Stimulated activated CD4-positive, alpha-beta T cell treated with anti-CD3 and anti-CD28 coated beads, Interleukin-12 subunit alpha, Interleukin-12 subunit beta, amount 100 ng/mL, for 48 hours (primary cell): ENCODE measurements at regions not wholly inside any gene's neighbourhood (a gene's known extent, or its start where the extent isn't known, plus 50 kb on each side); places are given as distances from the start of the nearest gene placed in this dataset.

Experiments used
- DNase-seq, 3 donors: peaks; one replicate each; pipeline ENCODE4 v3.0.0-alpha.2; 2020; ENCODE audit warnings: low read depth in 2 of 3, low spot score in 1 of 3

DNA sequence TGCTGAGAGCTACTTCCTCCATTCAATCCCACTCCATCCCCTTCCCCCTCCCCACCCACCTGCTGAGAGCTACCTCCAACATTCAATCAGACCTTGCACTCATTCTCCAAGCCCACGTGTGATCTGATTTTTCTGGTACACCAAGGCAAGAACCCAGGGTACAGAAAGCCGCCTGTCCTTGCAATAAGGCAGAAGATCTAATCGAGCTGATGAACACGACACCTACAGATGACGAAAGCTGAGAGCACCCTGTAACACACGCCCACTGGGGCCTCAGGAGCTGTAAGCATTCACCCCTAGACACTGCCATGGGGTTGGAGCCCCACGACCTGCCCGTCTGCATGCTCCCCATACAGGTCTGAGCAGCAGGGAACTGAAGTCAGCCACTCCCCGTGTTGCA, 58.3 kb downstream of the TRIML1 start:
- no peak for DNase-seq

DNA sequence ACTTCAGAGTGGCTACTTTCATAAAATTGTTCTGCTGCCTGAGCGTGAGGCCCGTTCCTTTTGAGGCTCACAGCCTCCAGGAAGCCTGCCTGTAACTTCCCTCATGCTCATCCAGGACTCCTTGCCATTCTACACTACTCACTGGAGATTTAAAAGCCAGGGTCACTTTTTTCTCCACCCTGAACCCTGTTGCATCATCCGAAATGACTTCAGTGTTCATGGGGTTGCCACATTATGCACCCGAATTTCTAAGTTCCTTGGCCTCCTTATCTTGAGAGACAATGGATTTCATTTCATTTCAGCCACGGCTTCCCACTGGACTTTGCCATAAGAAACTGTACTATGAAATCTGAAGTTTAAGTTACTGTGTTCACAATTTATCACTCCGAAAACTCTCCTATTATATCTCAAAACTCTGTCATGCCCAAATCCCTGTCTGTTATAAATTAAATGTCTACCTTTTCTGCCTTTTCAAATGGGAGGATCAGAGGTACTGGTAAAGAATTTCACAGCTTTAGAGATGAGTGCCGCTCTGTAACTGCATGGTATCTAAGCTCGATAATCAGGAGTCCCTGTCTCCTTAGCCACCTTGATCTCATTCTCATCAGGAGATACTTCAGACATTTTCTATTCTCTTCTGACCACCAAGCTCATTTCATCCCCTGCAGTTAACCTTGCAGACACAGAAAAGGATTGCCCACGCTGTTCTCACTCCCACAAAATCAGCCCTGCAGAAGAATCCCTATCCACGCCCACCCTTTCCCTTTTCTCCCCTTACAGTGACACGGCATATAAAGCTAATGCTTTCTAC, 59.9 kb downstream of the TRIML1 start:
- DNase-seq = no peak

GRCh38 chr4:188201851-188202250, 62.6 kb downstream of the TRIML1 start:
- DNase-seq = no peak

DNA sequence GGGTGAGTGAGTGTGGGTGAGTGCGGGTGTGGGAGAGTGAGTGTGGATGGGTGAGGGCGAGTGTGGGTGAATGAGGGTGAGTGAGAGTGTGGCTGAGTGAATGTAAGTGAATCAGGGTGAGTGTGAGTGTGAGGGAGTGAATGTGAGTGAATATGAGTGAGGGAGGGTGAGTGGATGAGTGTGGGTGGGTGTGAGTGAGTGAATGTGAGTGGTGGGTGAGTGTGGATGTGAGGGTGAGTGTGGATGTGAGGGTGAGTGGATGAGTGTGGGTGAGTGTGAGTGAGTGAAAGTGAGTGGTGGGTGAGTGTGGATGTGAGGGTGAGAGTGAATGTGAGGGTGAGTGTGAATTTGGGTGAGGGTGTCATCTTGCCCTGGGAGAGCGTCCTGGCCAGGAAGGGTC, 67.5 kb downstream of the TRIML1 start:
- no peak for DNase-seq

GRCh38 chr4:188214861-188215260, 75.6 kb downstream of the TRIML1 start:
- DNase-seq = no peak

GRCh38 chr4:188218392-188218791, 79.2 kb downstream of the TRIML1 start:
- DNase-seq = no peak

- no peak for DNase-seq
Observed at GRCh38 chr4:188220006-188220405, 80.8 kb downstream of the TRIML1 start.

DNA sequence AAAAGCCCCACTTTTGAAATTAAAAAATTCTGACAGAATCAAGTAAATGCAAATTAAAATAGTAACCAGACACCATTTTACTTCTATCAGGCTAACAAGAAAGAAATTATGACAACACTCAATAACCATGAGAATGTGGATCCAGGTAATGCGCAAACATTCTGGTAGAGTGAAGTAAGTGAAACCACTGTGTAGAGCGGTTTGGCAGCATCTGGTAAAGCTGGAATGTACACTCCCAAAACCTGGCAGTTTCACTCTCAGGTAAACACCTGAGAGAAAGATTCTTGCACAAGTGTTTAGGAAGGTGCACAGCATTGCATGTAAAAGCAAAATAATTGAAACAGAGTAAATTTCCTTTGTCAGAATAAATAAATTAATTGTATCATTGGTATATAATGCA, 81.8 kb downstream of the TRIML1 start:
- no peak for DNase-seq

GRCh38 chr4:188228279-188228678, 89.0 kb downstream of the TRIML1 start:
- DNase-seq = no peak

- no peak for DNase-seq
Observed at GRCh38 chr4:188232428-188232827, 93.2 kb downstream of the TRIML1 start.

DNA sequence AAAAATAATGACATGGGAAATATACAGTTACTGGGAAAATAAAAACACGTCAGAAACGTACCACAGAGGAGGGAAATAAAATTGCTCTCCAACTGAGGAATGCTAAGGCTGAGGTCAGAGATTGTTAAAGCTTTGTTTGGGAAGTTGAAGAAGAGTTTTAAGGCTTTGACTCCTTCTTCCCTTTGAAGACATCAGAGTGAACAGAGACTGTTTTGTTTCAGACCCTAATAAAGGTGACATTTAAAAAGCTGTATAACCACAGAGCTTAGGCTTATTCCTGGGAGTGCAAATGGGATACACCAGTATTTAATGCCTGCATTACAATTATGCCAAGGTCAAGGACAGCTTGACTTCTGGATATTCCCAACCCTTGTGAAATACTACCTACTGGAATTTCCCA, 102.8 kb downstream of the TRIML1 start:
- no peak for DNase-seq

DNA sequence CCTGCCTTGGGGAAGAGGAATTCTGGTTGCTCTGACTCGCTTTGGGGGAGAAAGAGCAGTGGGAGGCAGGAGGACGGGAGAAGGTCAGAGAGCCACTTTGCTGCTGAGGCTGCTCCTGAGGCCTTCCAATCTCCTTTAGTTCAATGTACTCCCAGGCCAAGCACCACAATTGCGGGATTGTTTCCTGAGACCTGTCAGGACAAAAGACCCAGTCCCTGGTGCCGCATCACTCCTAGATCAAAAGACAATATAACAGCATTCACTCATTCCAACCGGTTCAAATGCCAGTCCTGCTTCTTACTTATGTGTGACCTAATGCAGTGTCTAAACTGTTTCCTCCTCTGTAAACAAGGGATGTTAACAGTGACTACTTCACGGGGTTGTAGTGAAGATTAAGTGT, 106.4 kb downstream of the TRIML1 start:
- no peak for DNase-seq

GRCh38 chr4:188246488-188246887, 107.2 kb downstream of the TRIML1 start:
- DNase-seq = no peak

GRCh38 chr4:188254211-188254610, 115.0 kb downstream of the TRIML1 start:
- DNase-seq = no peak

DNA sequence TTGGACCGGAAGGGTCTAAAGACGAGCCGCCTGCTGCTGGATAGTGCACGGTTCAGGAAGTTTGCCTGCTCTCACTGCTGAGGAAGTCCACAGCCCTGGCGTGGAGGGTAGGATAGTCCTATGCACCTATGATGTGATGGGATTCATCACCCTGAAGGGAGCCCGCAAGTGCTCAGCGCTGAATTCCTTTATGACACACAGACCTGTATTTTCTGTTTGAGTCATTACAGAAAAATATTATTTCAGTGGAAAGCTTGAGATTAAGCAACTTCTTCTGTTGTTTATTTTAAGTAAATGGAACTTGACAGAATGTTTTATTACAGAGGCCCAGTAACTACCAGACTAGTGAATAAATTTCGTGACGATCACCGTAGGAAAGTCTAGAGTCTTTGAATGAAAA, 123.2 kb downstream of the TRIML1 start:
- no peak for DNase-seq

- no peak for DNase-seq
Observed at GRCh38 chr4:188263321-188263720, 124.1 kb downstream of the TRIML1 start.

DNA sequence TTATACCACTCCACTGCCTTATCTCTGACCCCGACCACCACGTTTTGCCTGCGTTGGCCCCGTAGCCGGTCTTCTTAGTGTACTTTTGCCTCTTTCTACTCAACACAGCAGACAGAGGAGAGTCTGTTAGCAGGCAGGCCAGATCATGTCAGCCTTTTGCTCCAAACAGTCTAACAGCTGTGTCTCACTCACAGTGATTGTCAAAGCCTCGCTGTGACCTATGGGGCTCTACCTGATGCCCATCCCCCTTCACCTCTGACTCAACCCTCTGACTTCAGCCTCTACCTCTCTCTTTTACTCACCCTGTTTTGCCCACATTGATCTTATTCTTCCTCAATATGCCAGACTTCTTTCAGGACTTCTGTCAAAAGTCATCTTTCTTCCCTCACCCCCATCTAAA, 127.1 kb downstream of the TRIML1 start:
- no peak for DNase-seq

GRCh38 chr4:188268131-188268908, 129.1 kb downstream of the TRIML1 start:
- no peak for DNase-seq

DNA sequence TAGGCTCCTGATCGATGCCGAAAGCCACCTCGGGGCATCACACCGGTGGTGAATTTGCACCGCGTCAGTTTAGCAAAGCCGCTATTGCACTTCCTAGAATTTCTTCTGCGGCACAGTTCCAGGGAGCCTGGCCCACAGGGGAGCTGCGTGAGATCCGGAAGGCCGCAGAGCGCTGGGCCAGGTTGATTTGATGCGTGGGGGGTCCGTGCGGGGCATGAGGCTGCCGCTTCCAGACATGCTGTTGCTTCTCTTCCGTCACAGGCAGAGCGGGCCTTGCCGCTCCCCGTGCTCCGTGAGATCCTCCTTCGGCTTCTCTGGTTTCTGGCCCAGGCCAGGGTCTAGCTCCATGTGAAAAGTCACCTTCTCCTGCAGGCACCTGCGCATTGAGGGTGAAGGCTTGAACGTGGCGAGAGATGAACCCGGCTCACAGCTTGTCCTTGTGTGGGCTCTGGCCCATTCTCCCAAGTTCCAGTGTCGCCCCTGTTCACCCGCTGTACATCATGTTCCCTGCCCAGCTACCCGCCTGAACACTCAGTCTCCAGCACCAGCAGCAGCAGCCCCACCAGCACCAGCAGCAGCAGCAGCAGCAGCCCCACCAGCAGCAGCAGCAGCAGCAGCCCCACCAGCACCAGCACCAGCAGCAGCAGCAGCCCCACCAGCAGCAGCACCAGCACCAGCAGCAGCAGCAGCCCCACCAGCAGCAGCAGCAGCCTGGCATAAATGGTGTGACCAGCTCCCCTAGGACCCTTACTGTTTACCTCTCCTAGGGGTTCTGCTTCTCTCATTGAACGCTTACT, 131.2 kb downstream of the TRIML1 start:
- DNase-seq = no peak

DNA sequence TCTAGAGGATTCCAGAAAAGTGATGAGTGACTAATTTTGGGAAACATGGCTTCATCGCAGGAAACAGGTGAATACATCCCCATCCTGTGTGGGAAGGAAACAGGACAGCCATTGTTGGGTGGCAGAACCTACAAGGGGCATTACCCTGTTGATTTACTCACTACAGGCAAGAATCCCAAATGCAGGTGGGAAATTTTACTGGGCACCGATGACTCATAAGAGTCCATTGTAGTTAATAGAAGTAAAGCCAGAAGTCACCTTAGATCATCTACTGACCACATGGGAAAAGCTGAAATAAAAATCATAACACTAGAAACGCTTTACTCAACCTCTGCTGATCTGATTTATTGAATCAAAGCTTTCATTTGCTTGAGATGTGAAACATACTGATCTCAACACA, 136.4 kb downstream of the TRIML1 start:
- no peak for DNase-seq

GRCh38 chr4:188279184-188279583, 139.9 kb downstream of the TRIML1 start:
- no peak for DNase-seq
